GM12878 (cell line): ENCODE measurements at regions not wholly inside any gene's neighbourhood (a gene's known extent, or its start where the extent isn't known, plus 50 kb on each side); places are given as distances from the start of the nearest gene placed in this dataset.

Experiments
- ATAC-seq: fragments of 200-7000 bp; cut with Tn5 transposase; 3 replicates; pipeline ENCODE4 v1.9.1; 2020; ENCODE audit warnings: mild to moderate bottlenecking, moderate library complexity
- BruUV-seq: library from RNA; stranded (reverse); fragments of 400-500 nt; replicated peaks from 2 replicates; lab custom pipeline; 2021; lab: Mats Ljungman, UMichigan
- CTCF ChIA-PET: fragments of 300-600 bp; sonication (Branson Sonifier 250); formaldehyde crosslinking; extraction: SDS; loops from one replicate; lab custom pipeline; 2021; ENCODE audit warnings: inconsistent platforms; lab: Yijun Ruan, JAX
- POLR2A ChIA-PET: fragments of 350-600 bp; formaldehyde crosslinking; extraction: SDS; loops from one replicate; lab custom pipeline; 2021; ENCODE audit warnings: inconsistent platforms; lab: Charles Lee
- RAD21 ChIA-PET: fragments of 300-600 bp; sonication (Branson Sonifier 250); formaldehyde crosslinking; loops from one replicate; lab custom pipeline; 2023; ENCODE audit warnings: antibody characterized with exemption; ENCODE audit not compliant: unreplicated experiment; lab: Charles Lee
- SMC1A ChIA-PET: fragments of 300-600 bp; sonication (Branson Sonifier 250); formaldehyde crosslinking; loops from one replicate; lab custom pipeline; 2023; ENCODE audit not compliant: unreplicated experiment, uncharacterized antibody; lab: Charles Lee
- DNase-seq: peaks from one replicate; pipeline ENCODE4 v3.0.0-alpha.2; 2011; ENCODE audit warnings: low read depth, low spot score
- FAIRE-seq: peaks from 3 replicates; lab custom pipeline; 2011; peaks lifted over from hg19 to GRCh38; lab: Jason Lieb, UNC
- H2AFZ ChIP-seq: 2 replicates; pipeline ENCODE4 v1.6.0; 2011; ENCODE audit warnings: low read depth, low read length, control low read depth; ENCODE audit not compliant: control insufficient read depth
- H3K27ac ChIP-seq: 2 replicates; pipeline ENCODE4 v1.5.1; 2011; ENCODE audit warnings: control low read depth; ENCODE audit not compliant: control insufficient read depth, insufficient read depth
- H3K27me3 ChIP-seq, 2 experiments: replicated peaks in 1 of 2; 2 replicates each; pipeline versions ENCODE4 v1.6.0 to v1.6.1; 2011; ENCODE audit warnings: low read length in 1 of 2; ENCODE audit not compliant: control insufficient read depth in 2 of 2, insufficient read depth in 2 of 2
- H3K36me3 ChIP-seq, 2 experiments: 2 replicates each; pipeline ENCODE4 v1.5.1; 2011; ENCODE audit warnings: low read length in 1 of 2; ENCODE audit not compliant: control insufficient read depth in 2 of 2, insufficient read depth in 2 of 2
- H3K4me1 ChIP-seq: 2 replicates; pipeline ENCODE4 v1.6.1; 2011; ENCODE audit warnings: mild to moderate bottlenecking, low read length, moderate library complexity, mixed read lengths; ENCODE audit not compliant: control insufficient read depth, insufficient read depth
- H3K4me2 ChIP-seq: 2 replicates; pipeline ENCODE4 v1.6.0; 2011; ENCODE audit warnings: control low read depth; ENCODE audit not compliant: control insufficient read depth, insufficient read depth
- H3K4me3 ChIP-seq: fragments of 200-600 bp; sonication (generic); 2 replicates; pipeline ENCODE4 v1.5.1; 2016
- H3K79me2 ChIP-seq: 2 replicates; pipeline ENCODE4 v1.6.0; 2011; ENCODE audit warnings: low read length; ENCODE audit not compliant: control insufficient read depth, insufficient read depth
- H3K9ac ChIP-seq: 2 replicates; pipeline ENCODE4 v1.8.0; 2011; ENCODE audit warnings: low read length, control low read depth, mixed read lengths; ENCODE audit not compliant: control insufficient read depth, insufficient read depth
- H3K9me3 ChIP-seq: replicated peaks from 3 replicates; pipeline ENCODE4 v1.5.1; 2011; ENCODE audit warnings: mild to moderate bottlenecking, low read length; ENCODE audit not compliant: control insufficient read depth, insufficient read depth
- H4K20me1 ChIP-seq: 2 replicates; pipeline ENCODE4 v1.6.0; 2011; ENCODE audit not compliant: control insufficient read depth, insufficient read depth
- BMI1 ChIP-seq: fragments of 450-650 bp; IDR thresholded peaks from 2 replicates; pipeline ENCODE4 v1.6.1; 2016; ENCODE audit warnings: mild to moderate bottlenecking, moderate library complexity, borderline replicate concordance
- BRCA1 ChIP-seq: IDR thresholded peaks from 2 replicates; pipeline ENCODE4 v1.6.1; 2011; ENCODE audit warnings: low read depth, low read length, improper control_type of control experiment
- CBX5 ChIP-seq: sonication (generic); IDR thresholded peaks from 2 replicates; pipeline ENCODE4 v1.6.1; 2016; ENCODE audit warnings: low read depth, moderate library complexity, mild to moderate bottlenecking, inconsistent platforms
- CREB1 ChIP-seq: IDR thresholded peaks from 2 replicates; pipeline ENCODE4 v1.6.1; 2012; ENCODE audit warnings: low read depth, mild to moderate bottlenecking, inconsistent platforms
- CTCF ChIP-seq, 3 experiments: IDR thresholded peaks in 2 of 3; conservative IDR thresholded peaks in 1 of 3; 2 replicates each; pipeline ENCODE4 v1.5.1; 2011; ENCODE audit warnings: low read depth in 3 of 3, low read length in 3 of 3, mild to moderate bottlenecking in 3 of 3, control low read depth in 2 of 3, moderate library complexity in 2 of 3, inconsistent platforms in 1 of 3, mixed read lengths in 1 of 3; ENCODE audit not compliant: control insufficient read depth in 2 of 3, insufficient read depth in 1 of 3; ENCODE audit errors: extremely low read depth in 1 of 3
- ELK1 ChIP-seq: IDR thresholded peaks from 2 replicates; pipeline ENCODE4 v1.6.1; 2012; ENCODE audit warnings: low read depth, low read length, improper control_type of control experiment
- GABPA ChIP-seq: IDR thresholded peaks from 2 replicates; pipeline ENCODE4 v1.6.1; 2014; ENCODE audit warnings: antibody characterized with exemption, low read depth, mild to moderate bottlenecking, inconsistent platforms
- GATAD2B ChIP-seq: fragments of 450-650 bp; conservative IDR thresholded peaks from 2 replicates; pipeline ENCODE4 v1.6.1; 2017; ENCODE audit warnings: low read depth, mild to moderate bottlenecking, moderate library complexity
- IKZF2 ChIP-seq, 2 experiments: fragments of 450-650 bp; IDR thresholded peaks; 2 replicates each; pipeline ENCODE4 v1.6.1; 2017; ENCODE audit warnings: mild to moderate bottlenecking in 2 of 2, moderate library complexity in 2 of 2
- MLLT1 ChIP-seq: fragments of 450-650 bp; IDR thresholded peaks from 2 replicates; pipeline ENCODE4 v1.6.1; 2016; ENCODE audit warnings: mild to moderate bottlenecking
- POLR2A ChIP-seq: IDR thresholded peaks from 2 replicates; pipeline ENCODE4 v1.6.1; 2011; ENCODE audit warnings: low read depth, mild to moderate bottlenecking, low read length
- POLR2AphosphoS5 ChIP-seq: IDR thresholded peaks from 2 replicates; pipeline ENCODE4 v1.6.1; 2011; ENCODE audit warnings: mild to moderate bottlenecking, low read length, inconsistent platforms
- RUNX3 ChIP-seq: IDR thresholded peaks from 2 replicates; pipeline ENCODE4 v1.6.1; 2012; ENCODE audit warnings: low read length, inconsistent platforms
- SMAD1 ChIP-seq: fragments of 450-650 bp; IDR thresholded peaks from 2 replicates; pipeline ENCODE4 v1.6.1; 2018; ENCODE audit warnings: mild to moderate bottlenecking, low read depth; ENCODE audit not compliant: partially characterized antibody
- ZBTB33 ChIP-seq: fragments of 450-650 bp; IDR thresholded peaks from 2 replicates; pipeline ENCODE4 v1.6.1; 2017; ENCODE audit warnings: mild to moderate bottlenecking
- ZNF622 ChIP-seq: fragments of 450-650 bp; IDR thresholded peaks from 2 replicates; pipeline ENCODE4 v1.6.1; 2017; ENCODE audit warnings: mild to moderate bottlenecking, inconsistent platforms
- WGBS: methylation state at CpG from one replicate; pipeline ENCODE4 v1.1.6; 2016; ENCODE audit warnings: low lambda C conversion rate; ENCODE audit not compliant: insufficient replicate concordance, insufficient coverage; ENCODE audit errors: missing lambda C conversion rate; 5-methylcytosine and 5-hydroxymethylcytosine counted together
- in situ Hi-C: fragments of 300-500 bp; cut with MboI; formaldehyde crosslinking; loops from 9 replicates; pipeline ENCODE4 v1.14.3; 2018; ENCODE audit warnings: mixed read lengths
- intact Hi-C: fragments of 100-400 bp; cut with micrococcal nuclease; formaldehyde crosslinking; loops from one replicate; pipeline ENCODE4 v1.14.2; 2022; ENCODE audit not compliant: unreplicated experiment

- peaks cover 1% of the 10 kb centered on the region; the same call in 1 of the 3 replicates for H3K9me3 ChIP-seq
- no peaks in the 10 kb centered on the region for H3K36me3 ChIP-seq
- CTCF ChIA-PET = interaction anchor here (1.2 to 1.6 kb wide), 2 partner anchors 20 to 198 kb away, joined by 3 read pairs; no protein-coding TSS in a partner anchor
- no peak for FAIRE-seq
- SMC1A ChIA-PET = no interaction called here
- ATAC-seq = no peak
- TF ChIP-seq ZNF622 = no peak
- no peak for TF ChIP-seq MLLT1
- no peak for TF ChIP-seq CBX5
- no peak for TF ChIP-seq BMI1
- no peak for TF ChIP-seq POLR2A
- no peak for TF ChIP-seq IKZF2 (IDR thresholded peaks at IDR 0.05)
- no peak for TF ChIP-seq SMAD1
- TF ChIP-seq CREB1 = no peak
- no peak for TF ChIP-seq BRCA1
- no peak for TF ChIP-seq GATAD2B
- TF ChIP-seq CTCF (IDR thresholded peaks at IDR 0.05 in 2 of 3, conservative IDR thresholded peaks at IDR 0.05 in 1 of 3; ENCODE audit: control insufficient read depth in 2 of 3, extremely low read depth in 1 of 3, insufficient read depth in 1 of 3, low read depth in 3 of 3, low read length in 3 of 3) = no peak
- no peak for TF ChIP-seq ZBTB33
- no peak for TF ChIP-seq ELK1
- no peak for TF ChIP-seq GABPA
- TF ChIP-seq RUNX3 = no peak
- TF ChIP-seq POLR2AphosphoS5 = no peak
- BruUV-seq = no TSS peak
- H3K4me2 ChIP-seq = peak overlapping the region; percentile 59
- H4K20me1 ChIP-seq = no peaks in the 10 kb centered on the region
- peaks cover 3% of the 10 kb centered on the region; the same call in 1 of the 2 replicates for H3K4me1 ChIP-seq
- RAD21 ChIA-PET = no interaction called here
- H3K4me3 ChIP-seq = no peak overlapping the region
- intact Hi-C loops = no loop called here
- H3K79me2 ChIP-seq = no peaks in the 10 kb centered on the region
- H3K9ac ChIP-seq = no peak overlapping the region
- POLR2A ChIA-PET = no interaction called here
- in situ Hi-C loops = no loop called here
- 29% methylated on average over 4 of the region's 7 CpGs for WGBS
- no peak overlapping the region for H2AFZ ChIP-seq
- H3K27ac ChIP-seq = no peak overlapping the region
- no peak for DNase-seq
- peaks cover 5 to 16% of the 10 kb centered on the region in 2 experiments for H3K27me3 ChIP-seq
Observed at GRCh38 chr6:28817808-28818145, 106.0 kb downstream of the TRIM27 start.
